Breast epithelium (tissue), 3 donors: ENCODE measurements at regions not wholly inside any gene's neighbourhood (a gene's known extent, or its start where the extent isn't known, plus 50 kb on each side); places are given as distances from the start of the nearest gene placed in this dataset.

Source experiments
- POLR2A ChIP-seq: fragments of 450-650 bp; IDR thresholded peaks from one replicate; pipeline ENCODE4 v1.6.1; 2016; ENCODE audit warnings: antibody characterized with exemption, mild to moderate bottlenecking, moderate library complexity
- POLR2AphosphoS5 ChIP-seq, 3 donors: sonication (generic); formaldehyde crosslinking; IDR thresholded peaks; one replicate each; pipeline ENCODE4 v1.6.1; 2017; ENCODE audit warnings: antibody characterized with exemption in 3 of 3
- TF ChIP-seq, protein P1 (sequence below), 3 donors: fragments of 450-650 bp; IDR thresholded peaks; one replicate each; pipeline ENCODE4 v1.5.1; 2016 to 2017; ENCODE audit warnings: antibody characterized with exemption in 3 of 3, mild to moderate bottlenecking in 3 of 3, moderate library complexity in 3 of 3

DNA sequence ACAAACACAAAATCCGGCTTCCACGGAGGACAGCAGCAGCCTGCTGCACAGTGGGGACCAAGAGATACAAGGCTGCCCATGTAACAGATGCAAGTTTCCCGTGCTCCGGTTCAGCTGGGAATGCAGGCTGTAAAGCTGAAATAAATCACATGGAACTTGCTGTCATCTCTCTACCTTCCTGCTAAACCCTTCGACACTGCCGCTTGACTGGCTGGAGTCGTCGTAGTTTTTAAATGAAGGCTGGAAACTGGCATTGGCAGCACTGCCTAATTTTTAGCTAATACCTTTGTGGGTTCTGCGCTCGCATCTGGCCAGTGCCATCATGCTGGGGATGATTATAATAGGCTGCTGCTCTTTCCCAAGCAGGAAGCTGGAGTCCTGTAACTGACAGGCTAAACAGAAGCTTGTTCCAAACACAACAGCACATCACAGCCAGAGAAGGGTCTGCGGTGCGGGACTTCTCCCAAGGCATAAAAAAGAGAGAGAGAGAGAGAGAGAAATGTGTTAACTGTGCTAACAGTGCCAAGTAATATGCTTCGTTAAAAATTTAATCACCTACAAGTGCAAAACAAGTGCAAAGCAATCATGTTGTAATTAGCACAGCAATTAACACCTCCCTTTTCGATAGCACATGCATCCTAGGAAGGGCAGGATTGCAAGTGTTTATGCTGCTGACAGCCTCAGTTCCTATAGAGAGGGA lies 146.1 kb downstream of the TFAP2A start:
- TF ChIP-seq, protein P1, sequence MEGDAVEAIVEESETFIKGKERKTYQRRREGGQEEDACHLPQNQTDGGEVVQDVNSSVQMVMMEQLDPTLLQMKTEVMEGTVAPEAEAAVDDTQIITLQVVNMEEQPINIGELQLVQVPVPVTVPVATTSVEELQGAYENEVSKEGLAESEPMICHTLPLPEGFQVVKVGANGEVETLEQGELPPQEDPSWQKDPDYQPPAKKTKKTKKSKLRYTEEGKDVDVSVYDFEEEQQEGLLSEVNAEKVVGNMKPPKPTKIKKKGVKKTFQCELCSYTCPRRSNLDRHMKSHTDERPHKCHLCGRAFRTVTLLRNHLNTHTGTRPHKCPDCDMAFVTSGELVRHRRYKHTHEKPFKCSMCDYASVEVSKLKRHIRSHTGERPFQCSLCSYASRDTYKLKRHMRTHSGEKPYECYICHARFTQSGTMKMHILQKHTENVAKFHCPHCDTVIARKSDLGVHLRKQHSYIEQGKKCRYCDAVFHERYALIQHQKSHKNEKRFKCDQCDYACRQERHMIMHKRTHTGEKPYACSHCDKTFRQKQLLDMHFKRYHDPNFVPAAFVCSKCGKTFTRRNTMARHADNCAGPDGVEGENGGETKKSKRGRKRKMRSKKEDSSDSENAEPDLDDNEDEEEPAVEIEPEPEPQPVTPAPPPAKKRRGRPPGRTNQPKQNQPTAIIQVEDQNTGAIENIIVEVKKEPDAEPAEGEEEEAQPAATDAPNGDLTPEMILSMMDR (IDR thresholded peaks at IDR 0.05), result no peak
- no peak for TF ChIP-seq POLR2A
- no peak for TF ChIP-seq POLR2AphosphoS5 (IDR thresholded peaks at IDR 0.05)
